NCI-H1436 treated with DMSO at 0.1 percent for 48 hours (cell line): ENCODE measurements at regions not wholly inside any gene's neighbourhood (a gene's known extent, or its start where the extent isn't known, plus 50 kb on each side); places are given as distances from the start of the nearest gene placed in this dataset.
"Not testable (repeated sequence)": the region's sequence is repeated elsewhere in the genome, so short reads cannot be mapped to it uniquely, and the experiment has no call there.

Experiments
- DNase-seq: peaks from one replicate; lab custom pipeline; 2025; lab: John Stamatoyannopoulos, UW

- DNase-seq, result no peak
Measured at GRCh38 chr10:64732372-64732957, 1211.3 kb downstream of the REEP3 start.

- no peak for DNase-seq
Measured at GRCh38 chr10:64733980-64734379, 1212.8 kb downstream of the REEP3 start.

GRCh38 chr10:64738462-64738861 is 1217.3 kb downstream of the REEP3 start:
- no peak for DNase-seq

GRCh38 chr10:64745565-64745964 is 1224.4 kb downstream of the REEP3 start:
- DNase-seq, result no peak

- no peak for DNase-seq
Measured at GRCh38 chr10:64750672-64751071, 1229.5 kb downstream of the REEP3 start.

- DNase-seq, result no peak
Measured at GRCh38 chr10:64753516-64753915, 1232.3 kb downstream of the REEP3 start.

- DNase-seq, result no peak
Measured at GRCh38 chr10:64760371-64760770, 1239.2 kb downstream of the REEP3 start.

- no peak for DNase-seq
Measured at GRCh38 chr10:64762861-64763260, 1241.7 kb downstream of the REEP3 start.

GRCh38 chr10:64765498-64765897 is 1244.3 kb downstream of the REEP3 start:
- no peak for DNase-seq

GRCh38 chr10:64771253-64772050 is 1250.3 kb downstream of the REEP3 start:
- DNase-seq, result no peak

- DNase-seq, result no peak
Measured at GRCh38 chr10:64773357-64773756, 1252.2 kb downstream of the REEP3 start.

GRCh38 chr10:64784451-64784850 is 1263.2 kb downstream of the REEP3 start:
- not testable (repeated sequence) for DNase-seq

GRCh38 chr10:64785816-64786215 is 1264.6 kb downstream of the REEP3 start:
- no peak for DNase-seq

- DNase-seq, result no peak
Measured at GRCh38 chr10:64786989-64787388, 1265.8 kb downstream of the REEP3 start.

- no peak for DNase-seq
Measured at GRCh38 chr10:64795847-64796246, 1274.6 kb downstream of the REEP3 start.

GRCh38 chr10:64798297-64798696 is 1277.1 kb downstream of the REEP3 start:
- DNase-seq, result no peak

- DNase-seq, result not testable (repeated sequence)
Measured at GRCh38 chr10:64808233-64808632, 1287.0 kb downstream of the REEP3 start.

GRCh38 chr10:64810046-64810445 is 1288.8 kb downstream of the REEP3 start:
- DNase-seq, result not testable (repeated sequence)

- DNase-seq, result no peak
Measured at GRCh38 chr10:64813391-64813790, 1292.2 kb downstream of the REEP3 start.

- no peak for DNase-seq
Measured at GRCh38 chr10:64814201-64814600, 1293.0 kb downstream of the REEP3 start.

GRCh38 chr10:64829888-64830412 is 1308.7 kb downstream of the REEP3 start:
- DNase-seq, result no peak

GRCh38 chr10:64830869-64831268 is 1309.7 kb downstream of the REEP3 start:
- DNase-seq, result no peak

GRCh38 chr10:64840341-64840740 is 1319.1 kb downstream of the REEP3 start:
- no peak for DNase-seq
